ENCODE measurements at regions not wholly inside any gene's neighbourhood (a gene's known extent, or its start where the extent isn't known, plus 50 kb on each side); places are given as distances from the start of the nearest gene placed in this dataset.
A peak's percentile ranks its signal among the peaks of the same experiment; 100 is the strongest.

- no CpG with 5 or more reads among the region's 2 CpGs for WGBS (ENCODE audit: insufficient coverage, low lambda C conversion rate)
- Histone ChIP-seq H3K4me1 (ENCODE audit: control insufficient read depth, insufficient read depth, low read length) (no peaks in the 10 kb centered on the region), H3K27ac (ENCODE audit: low read length) (no peak overlapping the region), H3K4me3 (ENCODE audit: low read length) (no peak overlapping the region), H3K9me3 (ENCODE audit: control insufficient read depth, low read depth, low read length) (no peaks in the 10 kb centered on the region), H3K27me3 (ENCODE audit: control insufficient read depth, insufficient read depth, low read length) (peaks cover 2% of the 10 kb centered on the region), H3K36me3 (ENCODE audit: control insufficient read depth, insufficient read depth, low read length) (no peaks in the 10 kb centered on the region)
- no peak for DNase-seq
These were observed 225.0 kb upstream of the SMIM21 start for GRCh38 chr18:75652528-75652927.

- Histone ChIP-seq H3K4me3 (ENCODE audit: low read length) (no peak overlapping the region), H3K4me1 (ENCODE audit: control insufficient read depth, insufficient read depth, low read length) (no peaks in the 10 kb centered on the region), H3K27ac (ENCODE audit: low read length) (no peak overlapping the region), H3K9me3 (ENCODE audit: control insufficient read depth, low read depth, low read length) (no peaks in the 10 kb centered on the region), H3K27me3 (ENCODE audit: control insufficient read depth, insufficient read depth, low read length) (no peaks in the 10 kb centered on the region), H3K36me3 (ENCODE audit: control insufficient read depth, insufficient read depth, low read length) (no peaks in the 10 kb centered on the region)
- WGBS (ENCODE audit: insufficient coverage, low lambda C conversion rate), result no CpG with 5 or more reads among the region's 6 CpGs
- DNase-seq, result no peak
These were observed 217.4 kb upstream of the SMIM21 start for GRCh38 chr18:75644871-75645270.

GRCh38 chr18:75643083-75643482, 215.6 kb upstream of the SMIM21 start:
- Histone ChIP-seq H3K27ac (ENCODE audit: low read length) (no peak overlapping the region), H3K9me3 (ENCODE audit: control insufficient read depth, low read depth, low read length) (no peaks in the 10 kb centered on the region), H3K36me3 (ENCODE audit: control insufficient read depth, insufficient read depth, low read length) (no peaks in the 10 kb centered on the region), H3K4me3 (ENCODE audit: low read length) (no peak overlapping the region), H3K27me3 (ENCODE audit: control insufficient read depth, insufficient read depth, low read length) (no peaks in the 10 kb centered on the region), H3K4me1 (ENCODE audit: control insufficient read depth, insufficient read depth, low read length) (no peaks in the 10 kb centered on the region)
- no peak for DNase-seq
- WGBS (ENCODE audit: insufficient coverage, low lambda C conversion rate), result no CpG with 5 or more reads among the region's 6 CpGs

- H3K4me3 ChIP-seq (ENCODE audit: low read length), result no peak overlapping the region
- H3K4me1 ChIP-seq (ENCODE audit: control insufficient read depth, insufficient read depth, low read length), result no peaks in the 10 kb centered on the region
- WGBS (ENCODE audit: insufficient coverage, low lambda C conversion rate), result 100% methylated on average over 2 of the region's 8 CpGs
- no peak for DNase-seq
- peaks cover 9% of the 10 kb centered on the region for H3K9me3 ChIP-seq (ENCODE audit: control insufficient read depth, low read depth, low read length)
- H3K36me3 ChIP-seq (ENCODE audit: control insufficient read depth, insufficient read depth, low read length), result no peaks in the 10 kb centered on the region
- H3K27me3 ChIP-seq (ENCODE audit: control insufficient read depth, insufficient read depth, low read length), result no peaks in the 10 kb centered on the region
- H3K27ac ChIP-seq (ENCODE audit: low read length), result peak overlapping the region; percentile 68
These were observed 211.9 kb upstream of the SMIM21 start for GRCh38 chr18:75639472-75639831.

GRCh38 chr18:75638776-75639471, 211.4 kb upstream of the SMIM21 start:
- Histone ChIP-seq H3K27me3 (ENCODE audit: control insufficient read depth, insufficient read depth, low read length) (no peaks in the 10 kb centered on the region), H3K4me1 (ENCODE audit: control insufficient read depth, insufficient read depth, low read length) (no peaks in the 10 kb centered on the region), H3K27ac (ENCODE audit: low read length) (peak overlapping the region; percentile 68), H3K36me3 (ENCODE audit: control insufficient read depth, insufficient read depth, low read length) (no peaks in the 10 kb centered on the region), H3K9me3 (ENCODE audit: control insufficient read depth, low read depth, low read length) (peaks cover 9% of the 10 kb centered on the region), H3K4me3 (ENCODE audit: low read length) (peak overlapping the region; percentile 7)
- peak; percentile 16 to 34 for DNase-seq
- WGBS (ENCODE audit: insufficient coverage, low lambda C conversion rate), result no CpG with 5 or more reads among the region's 24 CpGs

- Histone ChIP-seq H3K4me3 (ENCODE audit: low read length) (peak overlapping the region; percentile 7), H3K9me3 (ENCODE audit: control insufficient read depth, low read depth, low read length) (peaks cover 9% of the 10 kb centered on the region), H3K4me1 (ENCODE audit: control insufficient read depth, insufficient read depth, low read length) (no peaks in the 10 kb centered on the region), H3K36me3 (ENCODE audit: control insufficient read depth, insufficient read depth, low read length) (no peaks in the 10 kb centered on the region), H3K27me3 (ENCODE audit: control insufficient read depth, insufficient read depth, low read length) (no peaks in the 10 kb centered on the region), H3K27ac (ENCODE audit: low read length) (peak overlapping the region; percentile 68)
- 73% methylated on average over 3 of the region's 16 CpGs for WGBS (ENCODE audit: insufficient coverage, low lambda C conversion rate)
- peak in 1 of 2 donors; percentile 5 for DNase-seq
These were observed 210.8 kb upstream of the SMIM21 start for GRCh38 chr18:75638223-75638775.

- no CpG with 5 or more reads among the region's 5 CpGs for WGBS (ENCODE audit: insufficient coverage, low lambda C conversion rate)
- Histone ChIP-seq H3K4me3 (ENCODE audit: low read length) (no peak overlapping the region), H3K4me1 (ENCODE audit: control insufficient read depth, insufficient read depth, low read length) (no peaks in the 10 kb centered on the region), H3K9me3 (ENCODE audit: control insufficient read depth, low read depth, low read length) (peaks cover 9% of the 10 kb centered on the region), H3K27ac (ENCODE audit: low read length) (no peak overlapping the region), H3K27me3 (ENCODE audit: control insufficient read depth, insufficient read depth, low read length) (no peaks in the 10 kb centered on the region), H3K36me3 (ENCODE audit: control insufficient read depth, insufficient read depth, low read length) (no peaks in the 10 kb centered on the region)
- no peak for DNase-seq
These were observed 207.6 kb upstream of the SMIM21 start for GRCh38 chr18:75635096-75635495.

GRCh38 chr18:75625966-75626365, 198.5 kb upstream of the SMIM21 start:
- Histone ChIP-seq H3K27me3 (ENCODE audit: control insufficient read depth, insufficient read depth, low read length) (no peaks in the 10 kb centered on the region), H3K27ac (ENCODE audit: low read length) (no peak overlapping the region), H3K4me3 (ENCODE audit: low read length) (no peak overlapping the region), H3K9me3 (ENCODE audit: control insufficient read depth, low read depth, low read length) (no peaks in the 10 kb centered on the region), H3K36me3 (ENCODE audit: control insufficient read depth, insufficient read depth, low read length) (no peaks in the 10 kb centered on the region), H3K4me1 (ENCODE audit: control insufficient read depth, insufficient read depth, low read length) (no peaks in the 10 kb centered on the region)
- no CpG with 5 or more reads among the region's 5 CpGs for WGBS (ENCODE audit: insufficient coverage, low lambda C conversion rate)
- no peak for DNase-seq

GRCh38 chr18:75624869-75625268, 197.4 kb upstream of the SMIM21 start:
- WGBS (ENCODE audit: insufficient coverage, low lambda C conversion rate), result no CpG with 5 or more reads among the region's 5 CpGs
- Histone ChIP-seq H3K9me3 (ENCODE audit: control insufficient read depth, low read depth, low read length) (no peaks in the 10 kb centered on the region), H3K27me3 (ENCODE audit: control insufficient read depth, insufficient read depth, low read length) (no peaks in the 10 kb centered on the region)

GRCh38 chr18:75621818-75622217, 194.3 kb upstream of the SMIM21 start:
- no peak overlapping the region for H3K27ac ChIP-seq (ENCODE audit: low read length)
- no peaks in the 10 kb centered on the region for H3K9me3 ChIP-seq (ENCODE audit: control insufficient read depth, low read depth, low read length)
- WGBS (ENCODE audit: insufficient coverage, low lambda C conversion rate), result no CpG with 5 or more reads among the region's 14 CpGs

More at GRCh38 chr18:75624869-75625268, 197.4 kb upstream of the SMIM21 start:
- Histone ChIP-seq H3K36me3 (ENCODE audit: control insufficient read depth, insufficient read depth, low read length) (no peaks in the 10 kb centered on the region), H3K27ac (ENCODE audit: low read length) (no peak overlapping the region), H3K4me3 (ENCODE audit: low read length) (no peak overlapping the region), H3K4me1 (ENCODE audit: control insufficient read depth, insufficient read depth, low read length) (no peaks in the 10 kb centered on the region)
- DNase-seq, result no peak

GRCh38 chr18:75618146-75618545, 190.6 kb upstream of the SMIM21 start:
- Histone ChIP-seq H3K9me3 (ENCODE audit: control insufficient read depth, low read depth, low read length) (no peaks in the 10 kb centered on the region), H3K36me3 (ENCODE audit: control insufficient read depth, insufficient read depth, low read length) (no peaks in the 10 kb centered on the region), H3K27me3 (ENCODE audit: control insufficient read depth, insufficient read depth, low read length) (no peaks in the 10 kb centered on the region), H3K27ac (ENCODE audit: low read length) (no peak overlapping the region), H3K4me1 (ENCODE audit: control insufficient read depth, insufficient read depth, low read length) (no peaks in the 10 kb centered on the region), H3K4me3 (ENCODE audit: low read length) (no peak overlapping the region)
- no CpG with 5 or more reads among the region's 4 CpGs for WGBS (ENCODE audit: insufficient coverage, low lambda C conversion rate)
- no peak for DNase-seq

More at GRCh38 chr18:75621818-75622217, 194.3 kb upstream of the SMIM21 start:
- no peak for DNase-seq
- no peaks in the 10 kb centered on the region for H3K27me3 ChIP-seq (ENCODE audit: control insufficient read depth, insufficient read depth, low read length)
- no peaks in the 10 kb centered on the region for H3K4me1 ChIP-seq (ENCODE audit: control insufficient read depth, insufficient read depth, low read length)
- no peak overlapping the region for H3K4me3 ChIP-seq (ENCODE audit: low read length)
- no peaks in the 10 kb centered on the region for H3K36me3 ChIP-seq (ENCODE audit: control insufficient read depth, insufficient read depth, low read length)
